Activated CD8-positive, alpha-beta memory T cell treated with anti-CD3 and anti-CD28 coated beads for 4 hours (primary cell): ENCODE measurements at regions not wholly inside any gene's neighbourhood (a gene's known extent, or its start where the extent isn't known, plus 50 kb on each side); places are given as distances from the start of the nearest gene placed in this dataset.
"Not testable (repeated sequence)": the region's sequence is repeated elsewhere in the genome, so short reads cannot be mapped to it uniquely, and the experiment has no call there.

ENCODE experiments used
- DNase-seq, 2 donors: peaks; one replicate each; pipeline ENCODE4 v3.0.0-alpha.2; 2020; ENCODE audit warnings: low read depth in 2 of 2

DNA sequence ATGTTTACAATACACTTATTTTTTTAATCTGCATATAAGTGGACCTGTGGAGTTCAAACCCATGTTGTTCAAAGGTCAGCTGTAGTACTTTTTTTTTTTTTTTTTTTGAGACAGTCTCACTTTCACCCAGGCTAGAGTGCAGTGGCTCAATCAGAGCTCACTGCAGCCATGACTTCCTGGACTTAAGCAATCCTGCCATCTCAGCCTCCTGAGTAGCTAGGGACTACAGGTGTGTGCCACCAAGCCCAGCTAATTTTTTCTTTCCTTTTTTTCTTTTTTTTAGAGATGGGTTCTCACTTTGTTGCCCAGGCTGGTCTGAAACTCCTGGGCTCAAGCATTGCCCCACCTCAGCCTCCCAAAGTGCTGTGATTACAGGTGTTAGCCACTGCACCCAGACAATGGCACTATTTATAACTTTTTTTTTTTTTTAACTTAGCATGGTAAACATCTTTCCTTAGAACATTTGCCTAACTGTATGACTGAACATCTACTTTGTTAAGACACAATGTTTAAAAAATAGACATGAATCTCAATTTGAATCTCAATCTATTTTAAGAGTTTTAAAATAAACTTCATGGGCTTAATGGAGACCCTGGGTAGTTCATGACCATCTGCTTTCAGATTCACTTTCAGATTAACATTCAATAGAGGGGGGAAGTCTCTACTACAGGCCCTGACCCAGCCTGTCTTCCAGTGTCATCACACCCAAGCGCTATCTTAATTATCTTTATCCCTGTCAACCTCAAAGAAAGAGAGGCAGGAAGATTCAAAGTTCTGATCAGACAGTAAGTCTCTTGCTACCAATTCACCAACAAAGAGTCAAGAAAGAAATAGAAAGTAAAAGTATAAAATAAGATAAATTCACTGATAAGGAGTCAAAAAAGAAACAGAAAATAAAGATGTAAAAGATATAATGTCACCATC is 97.7 kb upstream of the DOCK9 start:
- DNase-seq: no peak

DNA sequence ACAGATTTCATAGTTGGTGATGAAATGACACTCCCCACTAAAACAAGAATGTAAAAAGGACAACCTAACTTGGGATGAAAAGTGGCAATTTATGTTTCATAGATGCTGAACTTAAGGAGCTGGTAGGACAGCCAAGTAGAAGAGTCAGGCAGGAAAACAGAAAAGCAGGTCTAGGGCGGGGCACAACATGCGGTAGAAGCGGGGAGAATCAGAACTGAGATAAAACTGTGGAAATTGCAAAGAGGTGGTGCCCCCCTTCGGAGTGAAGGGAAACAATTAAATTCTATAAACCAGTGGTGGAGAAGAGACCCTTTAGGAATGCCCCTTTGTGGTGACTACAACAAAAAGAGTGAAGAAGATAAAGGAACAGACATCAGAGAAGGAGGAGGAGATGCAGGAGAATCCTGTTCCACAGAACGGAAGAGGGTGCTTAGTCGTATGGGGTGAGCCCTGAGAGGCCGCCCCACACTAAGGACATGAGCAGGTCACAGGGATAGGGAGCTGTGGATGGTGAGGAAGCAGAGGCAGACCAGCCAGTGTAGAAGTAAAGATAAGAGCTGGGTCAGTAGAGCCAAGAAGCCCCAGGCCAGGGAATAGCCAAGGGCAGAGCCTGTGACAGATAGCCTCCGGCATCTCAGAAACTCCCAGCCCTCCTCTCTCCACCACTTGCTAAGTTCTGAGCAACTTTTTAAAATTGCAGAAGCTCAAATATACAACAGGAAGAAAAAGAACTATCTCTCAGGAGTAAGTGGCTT is 100.3 kb upstream of the DOCK9 start:
- no peak for DNase-seq

DNA sequence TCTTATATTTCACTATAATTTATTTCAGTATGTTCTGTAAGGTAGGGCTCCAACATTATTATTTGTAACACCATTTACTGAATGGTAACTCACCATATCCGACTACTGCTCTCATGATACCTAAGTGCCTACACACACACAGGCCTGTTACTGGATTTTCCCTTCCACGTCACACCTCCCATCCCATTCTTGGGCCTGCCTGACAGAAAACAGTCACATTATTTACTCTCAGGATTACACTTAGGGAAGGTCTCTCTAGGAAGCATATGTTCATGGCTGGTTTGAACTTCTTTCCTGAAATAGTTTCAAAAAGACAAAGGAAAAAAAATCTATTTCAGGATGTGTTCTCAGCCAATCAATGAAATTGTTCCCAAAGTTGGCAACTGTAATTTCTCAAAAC is 102.3 kb upstream of the DOCK9 start:
- DNase-seq: no peak

DNA sequence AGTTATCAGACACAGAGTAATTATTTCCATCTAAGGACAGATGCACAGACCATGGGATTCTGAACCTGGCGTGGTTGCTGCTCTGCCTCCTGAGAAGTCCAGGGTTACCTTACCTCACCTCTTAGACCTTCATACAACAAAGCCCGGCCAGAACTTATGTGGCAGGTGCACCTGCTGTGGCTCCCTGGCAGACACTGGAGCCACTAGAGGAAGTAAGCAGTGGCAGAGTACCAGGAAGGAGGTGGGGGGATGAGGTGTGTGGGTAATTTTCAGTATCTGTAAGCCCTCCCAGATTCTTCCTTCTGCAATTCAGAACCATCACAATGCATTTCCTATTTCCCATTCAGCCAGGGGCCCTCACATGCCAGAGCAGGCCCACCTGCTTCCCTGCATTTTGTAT is 106.1 kb upstream of the DOCK9 start:
- no peak for DNase-seq

DNA sequence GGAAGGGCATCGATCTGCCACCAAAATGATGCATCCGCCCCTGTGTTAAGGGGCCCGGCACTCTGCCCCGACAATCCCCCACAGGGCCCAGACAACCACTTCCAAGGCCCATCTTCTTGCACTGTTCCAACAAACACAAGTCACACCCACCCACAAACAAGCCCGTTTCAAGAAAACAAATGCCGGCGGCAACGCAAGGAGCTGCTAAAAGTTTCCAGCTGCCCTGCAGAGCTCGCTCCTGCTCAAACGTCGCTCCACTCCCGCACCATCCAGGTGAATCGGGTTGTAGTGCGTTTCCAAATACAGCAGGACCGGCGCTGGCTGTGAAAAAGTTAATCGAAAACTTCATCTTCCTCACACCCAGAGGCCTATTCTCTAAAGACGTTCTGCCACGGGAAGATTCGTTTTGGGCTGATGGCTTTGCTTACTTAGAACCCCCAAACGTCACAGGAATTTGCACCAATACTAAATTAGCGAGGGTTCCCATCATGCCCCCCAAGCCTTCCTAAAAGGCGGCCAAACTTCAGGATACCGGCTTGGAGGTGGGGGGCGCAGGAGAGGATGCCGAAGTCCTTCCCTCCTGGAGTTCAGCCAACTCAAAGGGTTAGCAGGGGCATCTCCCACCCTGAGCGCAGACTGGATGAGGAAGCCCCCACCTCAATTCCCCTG is 107.4 kb upstream of the DOCK9 start:
- DNase-seq: no peak

DNA sequence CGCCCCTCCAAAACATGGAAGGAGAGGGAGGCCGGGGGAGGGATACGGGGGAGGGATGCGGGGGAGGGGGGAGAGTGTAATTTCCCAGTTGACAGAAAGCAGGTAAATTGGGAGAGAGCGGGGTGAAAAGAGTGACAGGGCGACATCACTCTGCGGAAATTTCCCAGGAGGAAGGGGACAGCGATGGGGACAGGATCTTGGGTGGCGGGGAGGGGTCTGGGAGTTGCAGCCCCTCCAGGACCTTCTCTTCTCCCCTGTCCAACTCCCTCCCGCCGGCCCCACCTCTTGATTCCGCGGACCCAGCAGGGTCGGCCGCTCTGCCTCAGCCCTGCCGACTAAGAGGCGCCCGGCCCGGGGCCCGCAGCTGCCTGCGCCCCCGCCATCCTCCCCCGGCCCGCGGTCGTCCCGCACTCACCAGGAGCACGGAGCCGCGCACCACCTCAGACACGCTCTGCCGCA is 108.0 kb upstream of the DOCK9 start:
- DNase-seq: peak in 1 of 2 donors; percentile 62

DNA sequence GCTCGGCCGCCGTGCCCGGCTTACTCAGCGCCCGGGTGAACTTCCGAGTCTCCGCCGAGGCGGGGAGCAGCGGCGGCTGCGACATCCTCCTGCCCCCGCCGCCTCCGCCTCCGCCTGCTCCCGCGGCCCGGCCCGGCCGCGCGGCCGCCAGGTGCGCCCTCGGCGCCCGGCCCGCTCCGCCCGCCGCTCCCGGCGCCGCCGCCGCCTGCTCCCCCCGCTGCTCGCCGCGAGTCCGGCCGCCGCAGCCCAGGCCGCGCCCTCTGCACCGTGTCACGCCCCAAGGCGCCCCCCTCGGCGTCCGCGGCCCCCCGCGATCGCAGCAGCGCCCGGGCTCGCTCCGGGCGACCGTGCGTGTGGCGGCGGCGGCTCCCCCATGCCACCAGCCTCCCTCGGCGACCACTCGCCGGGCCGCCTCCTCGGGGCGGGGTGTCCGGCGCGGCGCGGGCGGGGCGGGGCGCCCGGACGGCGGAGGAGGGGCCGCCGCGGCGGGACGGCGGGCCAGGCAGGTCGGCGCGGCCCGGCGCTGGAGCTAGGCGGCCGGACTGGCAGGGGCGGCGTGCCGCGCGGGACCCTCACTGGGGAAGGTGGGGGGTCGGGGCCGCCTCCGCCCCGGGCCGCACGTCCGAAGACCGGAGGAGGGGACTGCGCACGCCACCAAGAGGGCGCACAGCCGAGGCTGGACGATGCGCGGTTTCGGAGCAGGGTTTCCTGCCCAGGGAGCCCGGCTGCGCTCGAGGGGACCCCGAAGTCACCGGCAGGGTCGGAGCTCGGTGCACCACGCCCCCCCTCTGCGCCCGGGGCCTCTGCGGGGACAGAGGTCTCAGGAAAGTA is 108.6 kb upstream of the DOCK9 start:
- DNase-seq: peak in 1 of 2 donors; percentile 53

DNA sequence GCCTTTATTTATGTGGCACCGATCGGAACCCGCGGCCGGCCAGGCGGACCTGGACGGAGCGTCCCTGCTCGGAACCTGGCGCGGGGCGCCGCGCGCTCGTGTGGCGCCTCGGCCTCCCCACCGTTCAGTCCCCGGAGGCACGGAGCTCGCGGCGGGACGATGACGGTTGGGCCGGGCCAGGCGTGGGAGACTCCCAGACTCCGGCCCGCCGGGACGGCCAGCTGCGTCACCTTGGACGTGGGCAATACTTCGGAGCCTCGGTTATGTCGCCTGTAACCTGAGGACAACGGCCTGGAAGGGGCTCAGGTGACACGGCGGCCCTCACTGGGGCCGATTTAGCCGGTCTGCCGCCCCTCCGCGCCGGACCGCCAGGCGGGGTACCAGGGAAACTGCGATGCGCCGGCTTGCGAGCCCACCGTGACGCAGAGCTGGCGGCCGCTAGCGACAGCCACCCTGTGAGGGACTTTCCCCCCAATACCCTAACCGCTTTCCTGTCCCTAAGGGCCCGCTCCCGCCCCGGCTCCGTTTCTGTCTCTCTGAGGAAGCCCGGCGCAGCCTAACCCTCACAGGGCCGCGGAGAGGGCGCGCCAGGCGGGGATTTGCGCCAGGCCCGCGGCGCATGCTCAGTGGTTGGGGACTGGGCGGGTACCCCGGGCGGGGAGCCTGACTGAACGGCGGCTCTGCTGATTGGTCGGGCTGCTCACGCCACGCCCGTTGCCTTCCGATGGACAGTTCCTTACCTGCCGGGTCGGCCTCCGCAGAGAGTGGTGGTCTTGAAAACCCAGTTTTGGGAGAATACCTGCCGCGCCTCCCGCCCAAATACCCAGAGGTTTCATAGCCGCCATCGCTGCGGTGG is 109.5 kb upstream of the DOCK9 start:
- peak; percentile 82 to 86 for DNase-seq

DNA sequence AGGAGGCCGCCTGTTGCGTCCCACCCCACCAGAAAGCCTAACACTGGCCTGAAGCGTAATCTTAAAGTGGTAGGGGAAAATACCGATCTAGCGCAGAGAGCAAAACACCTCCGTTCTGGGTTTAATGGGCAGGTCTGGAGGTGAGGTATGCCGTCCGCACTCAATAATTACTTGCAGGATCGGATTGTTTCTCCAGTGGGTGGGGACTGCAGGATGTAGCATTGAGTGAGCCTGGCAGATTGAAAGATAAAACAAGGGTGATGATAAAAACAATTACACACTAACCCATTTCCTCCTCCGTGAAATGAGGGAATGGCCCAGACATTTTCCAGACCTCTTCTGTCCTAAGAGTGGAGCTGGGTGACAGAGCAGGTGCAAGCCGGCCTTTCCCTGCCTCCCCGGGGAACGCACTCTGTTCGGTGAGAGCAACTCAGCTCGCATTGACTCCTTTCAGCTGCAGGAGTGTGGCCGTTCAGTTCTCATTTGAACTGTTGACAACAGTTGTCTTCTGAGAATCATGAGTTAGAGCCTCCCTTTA is 110.2 kb upstream of the DOCK9 start:
- DNase-seq: no peak

DNA sequence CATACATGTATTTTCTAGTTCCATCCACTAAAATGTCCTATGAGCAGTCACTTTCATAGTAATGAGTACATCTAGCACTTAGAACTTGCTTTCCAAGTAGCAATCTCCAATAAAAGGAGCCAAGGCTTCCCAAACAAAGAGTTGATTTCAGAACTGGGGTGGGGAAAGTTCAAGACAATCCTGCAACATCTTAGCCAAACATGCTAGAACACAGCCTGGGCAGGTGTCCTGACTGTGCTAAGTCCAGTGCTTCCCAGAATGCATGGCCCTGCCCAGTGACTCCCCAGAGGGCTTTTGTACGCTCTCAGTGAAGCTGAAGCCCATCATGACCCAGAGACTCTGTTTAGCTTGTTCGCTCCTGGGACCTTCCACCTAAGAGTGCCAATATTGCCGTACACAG is 106.7 kb upstream of the UBAC2 start:
- DNase-seq: no peak

DNA sequence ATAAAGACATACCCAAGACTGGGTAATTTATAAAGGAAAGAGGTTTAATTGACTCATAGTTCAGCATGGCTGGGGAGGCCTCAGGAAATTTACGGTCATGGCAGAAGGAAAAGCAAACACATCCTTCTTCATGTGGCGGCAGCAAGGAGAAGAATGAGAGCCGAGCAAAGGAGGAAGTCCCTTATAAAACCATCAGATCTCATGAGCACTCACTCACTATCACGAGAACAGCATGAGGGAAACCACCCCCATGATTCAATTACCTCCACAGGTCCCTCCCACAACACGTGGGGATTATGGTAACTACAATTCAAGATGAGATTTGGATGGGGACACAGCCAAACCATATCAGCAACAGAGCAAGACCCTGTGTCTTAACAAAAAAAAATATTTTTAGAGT is 98.8 kb upstream of the UBAC2 start:
- not testable (repeated sequence) for DNase-seq

DNA sequence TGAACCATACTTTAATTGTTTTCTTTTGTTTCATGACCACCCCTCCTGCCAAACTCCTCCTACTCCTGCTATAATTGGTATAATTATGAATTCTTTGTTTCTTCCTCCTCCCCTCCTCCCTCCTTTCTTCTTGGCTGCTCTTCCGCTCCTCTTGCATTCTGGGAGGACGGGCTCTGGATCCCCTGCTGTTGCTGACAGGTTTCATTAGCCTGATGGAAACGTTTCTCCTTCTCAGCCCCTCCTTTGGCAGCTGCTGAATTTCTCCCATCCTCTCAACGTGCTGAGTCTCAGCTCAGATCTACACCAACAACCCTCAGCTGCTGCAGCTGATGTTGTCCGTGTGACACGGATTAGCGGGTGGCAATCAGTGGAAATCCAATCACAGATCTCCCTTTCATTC is 97.1 kb upstream of the UBAC2 start:
- DNase-seq: no peak

DNA sequence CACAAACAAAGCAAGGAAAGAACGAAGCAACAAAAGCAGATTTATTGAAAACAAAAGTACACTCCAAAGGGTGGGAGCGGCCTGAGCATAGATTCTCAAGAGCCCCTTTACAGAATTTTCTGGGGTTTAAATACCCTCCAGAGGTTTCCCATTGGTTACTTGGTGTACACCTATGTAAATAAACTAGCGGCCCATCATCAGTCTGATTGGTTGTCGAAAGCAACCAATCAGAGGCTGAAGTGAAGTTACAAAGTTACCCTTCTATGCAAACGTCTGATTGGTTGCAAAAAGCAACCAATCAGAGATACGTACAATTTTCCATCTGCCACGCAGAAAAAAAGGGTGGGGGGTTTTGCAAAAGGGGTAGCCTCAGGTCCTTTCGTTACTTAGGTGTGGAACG is 96.3 kb upstream of the UBAC2 start:
- no peak for DNase-seq

DNA sequence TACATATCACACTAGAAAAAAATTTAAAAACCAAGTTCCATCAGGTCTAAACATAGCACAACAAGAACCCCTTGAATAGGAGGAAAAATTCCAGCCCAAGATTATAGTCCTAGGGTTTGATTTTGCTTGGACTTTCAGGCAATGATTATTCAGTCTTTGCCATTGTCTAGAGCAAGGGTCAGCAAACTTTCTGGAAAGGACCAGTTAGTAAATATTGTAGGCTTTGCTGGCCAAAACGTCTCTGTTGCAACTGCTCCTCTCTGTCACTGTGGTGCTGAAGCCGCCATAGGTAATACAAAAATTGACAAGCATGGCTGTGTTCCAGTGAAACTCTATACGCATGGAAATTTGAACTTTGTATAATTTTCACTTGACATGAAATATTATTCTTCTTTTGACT is 95.5 kb upstream of the UBAC2 start:
- DNase-seq: no peak

DNA sequence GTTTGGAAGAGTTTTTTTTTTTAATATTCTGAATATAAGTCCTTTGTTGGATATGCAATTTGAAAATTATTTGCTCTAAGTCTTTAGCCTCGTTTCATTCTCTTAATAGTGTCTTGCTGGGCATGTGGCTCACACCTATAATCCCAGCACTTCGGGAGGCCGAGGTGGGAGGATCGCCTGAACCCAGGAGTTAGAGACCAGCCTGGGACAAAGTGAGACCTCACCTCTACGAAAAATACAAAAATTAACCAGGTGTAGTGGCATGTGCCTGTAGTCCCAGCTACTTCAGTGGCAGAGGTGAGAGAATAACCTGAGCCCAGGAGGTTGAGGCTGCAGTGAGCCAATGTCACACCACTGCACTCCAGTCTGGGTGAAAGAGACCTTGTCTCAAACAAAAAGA is 87.3 kb upstream of the UBAC2 start:
- no peak for DNase-seq

DNA sequence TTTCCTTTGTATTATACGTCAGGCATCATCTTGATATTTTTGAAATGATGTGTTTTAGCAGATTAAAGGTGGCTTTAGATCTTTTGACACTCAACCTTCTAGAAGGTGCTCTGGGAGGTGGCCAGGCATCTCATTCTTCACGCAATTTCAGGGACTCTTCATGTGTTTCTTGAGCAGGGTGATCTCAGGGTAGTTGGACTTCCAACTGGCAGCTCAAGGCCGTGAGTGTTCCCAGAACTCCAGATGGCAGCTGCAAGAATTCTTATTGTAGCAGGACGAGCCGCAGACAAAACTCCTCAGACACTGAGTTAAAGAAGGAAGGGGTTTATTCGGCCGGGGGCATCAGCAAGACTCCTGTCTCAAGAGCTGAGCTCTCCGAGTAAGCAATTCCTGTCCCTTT is 82.5 kb upstream of the UBAC2 start:
- DNase-seq: no peak

DNA sequence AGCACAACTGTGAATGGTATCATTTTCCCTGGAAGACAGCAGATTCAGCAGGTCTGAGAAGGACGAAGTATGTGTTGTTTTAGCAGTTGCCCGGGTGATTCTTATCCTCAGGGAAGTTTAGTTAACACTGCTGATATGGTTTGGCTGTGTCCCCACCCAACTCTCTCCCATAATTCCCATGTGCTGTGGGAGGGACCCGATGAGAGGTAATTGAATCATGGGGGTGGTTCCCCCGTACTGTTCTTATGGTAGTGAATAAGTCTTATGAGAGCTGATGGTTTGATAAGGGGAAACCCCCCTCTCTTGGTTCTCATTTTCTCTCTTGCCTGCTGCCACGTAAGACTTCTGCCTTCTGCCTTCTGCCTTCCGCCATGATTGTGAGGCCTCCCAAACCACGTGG is 81.0 kb upstream of the UBAC2 start:
- DNase-seq: peak in 1 of 2 donors; percentile 8

DNA sequence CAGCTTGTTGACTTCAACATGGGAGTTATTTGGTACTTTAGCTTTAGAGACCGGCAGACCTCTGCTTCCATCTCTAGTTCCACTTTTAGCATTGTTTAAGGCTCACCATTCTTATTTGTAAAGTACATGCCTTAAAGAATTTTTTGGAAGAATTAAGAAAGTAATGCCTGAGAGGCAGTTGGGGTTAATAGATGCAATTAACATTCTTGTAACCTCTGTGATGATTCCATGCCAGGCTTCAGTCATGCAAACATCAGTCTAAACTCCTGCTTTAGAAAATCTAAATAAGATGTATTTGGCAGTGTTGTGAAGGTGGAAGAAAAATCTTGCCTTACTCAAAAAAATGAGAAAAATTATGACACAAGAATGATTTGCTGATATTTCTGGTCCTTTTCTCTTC is 79.9 kb upstream of the UBAC2 start:
- no peak for DNase-seq

DNA sequence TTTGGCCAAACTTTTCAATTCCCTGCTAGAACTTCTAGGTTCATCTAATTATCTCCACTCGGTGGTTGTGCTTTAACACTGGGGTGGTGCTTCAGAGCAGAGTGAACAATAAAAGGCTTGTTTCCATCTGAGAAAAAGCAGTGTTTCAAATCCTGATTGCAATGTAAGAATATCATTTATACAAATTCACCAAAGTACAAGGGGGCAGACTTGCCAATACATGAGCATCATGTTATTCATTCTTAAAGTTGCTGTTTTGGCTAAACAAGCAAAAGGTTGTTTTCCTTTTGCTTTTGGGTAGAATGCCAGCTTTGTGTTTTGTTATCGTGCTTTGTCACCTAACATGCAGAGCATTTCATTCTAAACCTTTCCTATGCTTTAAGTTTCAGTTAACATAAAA is 78.5 kb upstream of the UBAC2 start:
- no peak for DNase-seq
